ENCODE measurements at regions not wholly inside any gene's neighbourhood (a gene's known extent, or its start where the extent isn't known, plus 50 kb on each side); places are given as distances from the start of the nearest gene placed in this dataset.
"Not testable (repeated sequence)": the region's sequence is repeated elsewhere in the genome, so short reads cannot be mapped to it uniquely, and the experiment has no call there.

GRCh38 chr11:25793637-25794036, 538.3 kb upstream of the ANO3 start:
- no peak overlapping the region for H3K4me3 ChIP-seq (ENCODE audit: low read depth, low read length)
- TF ChIP-seq CTCF (IDR thresholded peaks at IDR 0.05; ENCODE audit: borderline replicate concordance, insufficient read depth, low read depth, low read length), result no peak

- no peak for TF ChIP-seq CTCF (IDR thresholded peaks at IDR 0.05; ENCODE audit: borderline replicate concordance, insufficient read depth, low read depth, low read length)
- no peak overlapping the region for H3K4me3 ChIP-seq (ENCODE audit: low read depth, low read length)
Observed at GRCh38 chr11:25794804-25795203, 537.1 kb upstream of the ANO3 start.

- no peak for TF ChIP-seq CTCF (IDR thresholded peaks at IDR 0.05; ENCODE audit: borderline replicate concordance, insufficient read depth, low read depth, low read length)
- H3K4me3 ChIP-seq (ENCODE audit: low read depth, low read length), result no peak overlapping the region
Observed at GRCh38 chr11:25816411-25816810, 515.5 kb upstream of the ANO3 start.

- H3K4me3 ChIP-seq (ENCODE audit: low read depth, low read length), result no peak overlapping the region
- no peak for TF ChIP-seq CTCF (IDR thresholded peaks at IDR 0.05; ENCODE audit: borderline replicate concordance, insufficient read depth, low read depth, low read length)
Observed at GRCh38 chr11:25824688-25825087, 507.2 kb upstream of the ANO3 start.

GRCh38 chr11:25831485-25831884, 500.4 kb upstream of the ANO3 start:
- not testable (repeated sequence) for H3K4me3 ChIP-seq (ENCODE audit: low read depth, low read length)

- H3K4me3 ChIP-seq (ENCODE audit: low read depth, low read length), result no peak overlapping the region
- TF ChIP-seq CTCF (IDR thresholded peaks at IDR 0.05; ENCODE audit: borderline replicate concordance, insufficient read depth, low read depth, low read length), result no peak
Observed at GRCh38 chr11:25838918-25839625, 492.9 kb upstream of the ANO3 start.

GRCh38 chr11:25844811-25845210, 487.1 kb upstream of the ANO3 start:
- no peak for TF ChIP-seq CTCF (IDR thresholded peaks at IDR 0.05; ENCODE audit: borderline replicate concordance, insufficient read depth, low read depth, low read length)
- H3K4me3 ChIP-seq (ENCODE audit: low read depth, low read length), result no peak overlapping the region
